HepG2 (cell line): ENCODE measurements at regions not wholly inside any gene's neighbourhood (a gene's known extent, or its start where the extent isn't known, plus 50 kb on each side); places are given as distances from the start of the nearest gene placed in this dataset.

ENCODE experiments used
- ATAC-seq: fragments of 200-7000 bp; cut with Tn5 transposase; 3 replicates; pipeline ENCODE4 v1.9.1; 2020; ENCODE audit warnings: mild to moderate bottlenecking, moderate library complexity
- BruUV-seq: library from RNA; stranded (reverse); fragments of 400-500 nt; replicated peaks from 2 replicates; lab custom pipeline; 2021; lab: Mats Ljungman, UMichigan
- CTCF ChIA-PET: fragments of 300-600 bp; formaldehyde crosslinking; extraction: SDS; loops from one replicate; lab custom pipeline; 2021; ENCODE audit warnings: low total read pairs, inconsistent platforms, low intra/inter-chr PET ratio; lab: Yijun Ruan, JAX
- POLR2A ChIA-PET: fragments of 350-600 bp; sonication (Branson Sonifier 250); formaldehyde crosslinking; loops from one replicate; lab custom pipeline; 2020; ENCODE audit warnings: antibody characterized with exemption, inconsistent platforms; lab: Yijun Ruan, JAX
- DNase-seq: peaks from one replicate; pipeline ENCODE4 v3.0.0-alpha.2; 2015; ENCODE audit warnings: low spot score
- FAIRE-seq: peaks from 3 replicates; lab custom pipeline; 2011; peaks lifted over from hg19 to GRCh38; lab: Jason Lieb, UNC
- H2AFZ ChIP-seq: one replicate; pipeline ENCODE4 v1.6.1; 2011; ENCODE audit warnings: low read length, inconsistent platforms
- H3K27ac ChIP-seq: fragments of 300-600 bp; 3 replicates; pipeline ENCODE4 v1.8.0; 2011; ENCODE audit warnings: mixed run types, mild to moderate bottlenecking, mixed read lengths, low read length, inconsistent platforms; ENCODE audit not compliant: insufficient read depth; ENCODE audit errors: extremely low read length
- H3K27me3 ChIP-seq, 2 experiments: fragments of 200-600 bp in 1 of 2; 2 replicates in 1 of 2; 3 replicates in 1 of 2; pipeline versions ENCODE4 v1.6.0 to v1.8.0; 2011; ENCODE audit warnings: low read length in 2 of 2, mild to moderate bottlenecking in 2 of 2, moderate library complexity in 2 of 2, inconsistent platforms in 1 of 2; ENCODE audit not compliant: insufficient read depth in 2 of 2, control insufficient read depth in 1 of 2
- H3K36me3 ChIP-seq, 2 experiments: fragments of 200-600 bp in 1 of 2; replicated peaks in 1 of 2; 2 replicates in 1 of 2; 3 replicates in 1 of 2; pipeline versions ENCODE4 v1.5.1 to v1.8.0; 2011; ENCODE audit warnings: low read length in 2 of 2, inconsistent platforms in 1 of 2; ENCODE audit not compliant: insufficient read depth in 2 of 2, control insufficient read depth in 1 of 2
- H3K4me1 ChIP-seq: 2 replicates; pipeline ENCODE4 v1.5.1; 2012; ENCODE audit warnings: low read length, inconsistent platforms; ENCODE audit not compliant: insufficient read depth
- H3K4me2 ChIP-seq: 2 replicates; pipeline ENCODE4 v1.6.0; 2011; ENCODE audit warnings: low read depth, low read length, inconsistent platforms
- H3K4me3 ChIP-seq, 3 experiments: fragments of 200-600 bp in 1 of 3; sonication (generic), shearing (Covaris generic) in 1 of 3; replicated peaks in 1 of 3; 2 replicates each; pipeline ENCODE4 v1.5.1; 2011 to 2016; ENCODE audit warnings: low read length in 3 of 3, inconsistent platforms in 2 of 3, low read depth in 2 of 3, mild to moderate bottlenecking in 2 of 3, control low read depth in 1 of 3, mixed read lengths in 1 of 3; ENCODE audit not compliant: insufficient read depth in 1 of 3
- H3K79me2 ChIP-seq: one replicate; pipeline ENCODE4 v1.6.1; 2011; ENCODE audit warnings: low read length, inconsistent platforms; ENCODE audit not compliant: insufficient read depth
- H3K9ac ChIP-seq: 2 replicates; pipeline ENCODE4 v1.6.0; 2011; ENCODE audit warnings: mild to moderate bottlenecking, low read depth, low read length, inconsistent platforms; ENCODE audit not compliant: insufficient read depth
- H3K9me3 ChIP-seq: 2 replicates; pipeline ENCODE4 v1.5.1; 2012; ENCODE audit warnings: mild to moderate bottlenecking, low read length
- H4K20me1 ChIP-seq: 2 replicates; pipeline ENCODE4 v1.6.0; 2011; ENCODE audit warnings: inconsistent platforms, mild to moderate bottlenecking, low read length, moderate library complexity; ENCODE audit not compliant: insufficient read depth
- ARID3A ChIP-seq: IDR thresholded peaks from 2 replicates; pipeline ENCODE4 v1.6.1; 2012; ENCODE audit warnings: low read depth, low read length, improper control_type of control experiment
- BCL6 ChIP-seq: IDR thresholded peaks from 2 replicates; pipeline ENCODE4 v1.6.1; 2016; ENCODE audit warnings: missing genetic modification reagents, missing compliant biosample characterization
- E2F1 ChIP-seq: sonication (generic); formaldehyde crosslinking; IDR thresholded peaks from 2 replicates; pipeline ENCODE4 v1.5.0; 2020; ENCODE audit warnings: missing genetic modification reagents
- HOXA3 ChIP-seq: sonication (generic); formaldehyde crosslinking; IDR thresholded peaks from 2 replicates; pipeline ENCODE4 v1.5.0; 2020; ENCODE audit warnings: missing genetic modification reagents
- KDM2A ChIP-seq: sonication (generic); formaldehyde crosslinking; IDR thresholded peaks from 2 replicates; pipeline ENCODE4 v1.4.0; 2020; ENCODE audit warnings: low read depth, missing genetic modification reagents, borderline replicate concordance
- MIXL1 ChIP-seq: IDR thresholded peaks from 2 replicates; pipeline ENCODE4 v1.6.1; 2016
- MYC ChIP-seq: sonication (generic); formaldehyde crosslinking; IDR thresholded peaks from 2 replicates; pipeline ENCODE4 v1.9.0; 2021; ENCODE audit warnings: missing genetic modification reagents, borderline replicate concordance
- NCOA1 ChIP-seq: sonication (generic); formaldehyde crosslinking; IDR thresholded peaks from 2 replicates; pipeline ENCODE4 v1.9.0; 2021; ENCODE audit warnings: missing genetic modification reagents
- NFKB2 ChIP-seq: sonication (generic); formaldehyde crosslinking; IDR thresholded peaks from 2 replicates; pipeline ENCODE4 v1.4.0; 2020; ENCODE audit warnings: missing genetic modification reagents, borderline replicate concordance
- PCBP1 ChIP-seq: fragments of 200-400 bp; formaldehyde crosslinking; IDR thresholded peaks from 2 replicates; pipeline ENCODE4 v1.6.1; 2017; ENCODE audit warnings: mild to moderate bottlenecking, low read depth, low read length, borderline replicate concordance
- RELA ChIP-seq: sonication (generic); formaldehyde crosslinking; IDR thresholded peaks from 2 replicates; pipeline ENCODE4 v1.4.0; 2020; ENCODE audit warnings: missing genetic modification reagents
- SMC3 ChIP-seq: IDR thresholded peaks from 2 replicates; pipeline ENCODE4 v1.6.1; 2011; ENCODE audit warnings: low read length, improper control_type of control experiment
- TEAD3 ChIP-seq: optimal IDR thresholded peaks from 2 replicates; pipeline ENCODE3; 2016; ENCODE audit warnings: borderline replicate concordance
- ZBTB2 ChIP-seq: sonication (generic); formaldehyde crosslinking; IDR thresholded peaks from 2 replicates; pipeline ENCODE4 v1.8.0; 2022; ENCODE audit warnings: low read depth, missing genetic modification reagents
- ZNF251 ChIP-seq: sonication (generic); formaldehyde crosslinking; IDR thresholded peaks from 2 replicates; pipeline ENCODE4 v1.9.0; 2021; ENCODE audit warnings: mild to moderate bottlenecking, missing genetic modification reagents
- ZNF253 ChIP-seq: sonication (generic); formaldehyde crosslinking; IDR thresholded peaks from 2 replicates; pipeline ENCODE4 v1.8.0; 2022; ENCODE audit warnings: mild to moderate bottlenecking, missing genetic modification reagents, borderline replicate concordance
- ZNF354B ChIP-seq: sonication (generic); formaldehyde crosslinking; IDR thresholded peaks from 2 replicates; pipeline ENCODE4 v1.8.0; 2022; ENCODE audit warnings: mild to moderate bottlenecking, missing genetic modification reagents
- WGBS: methylation state at CpG from one replicate; pipeline ENCODE4 v1.1.6; 2017; ENCODE audit warnings: low lambda C conversion rate; 5-methylcytosine and 5-hydroxymethylcytosine counted together
- in situ Hi-C: cut with HindIII; loops from 2 replicates; pipeline ENCODE4 v1.10.0; 2017; ENCODE audit warnings: low pct_unique_long_range_greater_than_20kb; ENCODE audit not compliant: extremely low pct_ligation_motif_present
- intact Hi-C: fragments of 100-400 bp; cut with micrococcal nuclease; formaldehyde crosslinking; loops from one replicate; pipeline ENCODE4 v1.10.0; 2022; ENCODE audit not compliant: unreplicated experiment

DNA sequence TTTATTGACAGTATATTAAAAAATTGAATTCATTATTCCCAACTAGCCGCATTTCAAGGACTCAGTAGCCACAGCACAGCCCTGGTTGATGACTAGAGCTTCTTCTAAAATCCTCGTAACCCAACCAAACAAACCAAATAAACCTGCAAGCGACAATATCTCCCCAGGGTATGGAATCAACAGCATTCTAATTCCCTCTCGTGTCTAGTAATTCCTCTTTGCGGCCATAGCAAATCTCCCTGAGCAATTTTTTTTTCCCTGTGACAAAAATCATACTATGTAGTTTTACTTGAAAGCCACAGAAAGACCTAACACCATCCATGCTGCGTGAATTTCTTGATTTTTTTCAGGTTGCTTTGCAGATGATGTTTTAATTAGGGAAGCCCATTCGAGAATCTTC, 143.4 kb upstream of the MYOCD start:
- Histone ChIP-seq H3K27ac (no peak overlapping the region), H3K79me2 (no peaks in the 10 kb centered on the region), H3K4me3 (no peak overlapping the region), H2AFZ (no peak overlapping the region), H3K4me1 (peaks cover 9% of the 10 kb centered on the region), H3K9ac (no peak overlapping the region), H3K4me2 (no peak overlapping the region), H4K20me1 (no peaks in the 10 kb centered on the region), H3K36me3 (no peaks in the 10 kb centered on the region), H3K9me3 (no peaks in the 10 kb centered on the region), H3K27me3 (no peaks in the 10 kb centered on the region; a peak in 1 of 5 replicates)
- 44% methylated on average over 7 of the region's 7 CpGs for WGBS
- intact Hi-C loops: no loop called here
- FAIRE-seq (no peak), ATAC-seq (no peak), DNase-seq (no peak)
- TF ChIP-seq HOXA3 (no peak), ZNF253 (CRISPR knock-in tag) (no peak), MYC (no peak), ZBTB2 (CRISPR knock-in tag) (no peak), ZNF354B (CRISPR knock-in tag) (no peak), ARID3A (no peak), BCL6 (no peak), E2F1 (CRISPR knock-in tag) (no peak), SMC3 (no peak), ZNF251 (CRISPR knock-in tag) (no peak), NCOA1 (CRISPR knock-in tag) (no peak), RELA (CRISPR knock-in tag) (no peak), KDM2A (no peak), PCBP1 (no peak), NFKB2 (CRISPR knock-in tag) (no peak), TEAD3 (CRISPR knock-in tag) (no peak), MIXL1 (CRISPR knock-in tag) (no peak)
- in situ Hi-C loops: loop anchor here (25.0 kb wide), 1 partner anchor 90 kb away; no protein-coding TSS in a partner anchor
- ChIA-PET POLR2A (no interaction called here), CTCF (no interaction called here)
- no TSS peak for BruUV-seq
